ENCODE measurements at regions not wholly inside any gene's neighbourhood (a gene's known extent, or its start where the extent isn't known, plus 50 kb on each side); places are given as distances from the start of the nearest gene placed in this dataset.

- TF ChIP-seq CTCF (IDR thresholded peaks at IDR 0.05; ENCODE audit: low read depth, low read length) (no peak), EZH2phosphoT487 (IDR thresholded peaks at IDR 0.05; ENCODE audit: low read depth) (no peak)
Observed at GRCh38 chr11:31966846-31967245, 124.0 kb upstream of the RCN1 start.
